KG1 (cell line): ENCODE measurements at regions not wholly inside any gene's neighbourhood (a gene's known extent, or its start where the extent isn't known, plus 50 kb on each side); places are given as distances from the start of the nearest gene placed in this dataset.
"Not testable (repeated sequence)": the region's sequence is repeated elsewhere in the genome, so short reads cannot be mapped to it uniquely, and the experiment has no call there.

Experiments
- DNase-seq: peaks from one replicate; lab custom pipeline; 2025; lab: John Stamatoyannopoulos, UW

GRCh38 chr1:83472066-83472465, 526.9 kb downstream of the TTLL7 start:
- DNase-seq, result not testable (repeated sequence)

GRCh38 chr1:83471272-83471671, 527.7 kb downstream of the TTLL7 start:
- DNase-seq, result not testable (repeated sequence)

GRCh38 chr1:83468336-83468735, 530.6 kb downstream of the TTLL7 start:
- not testable (repeated sequence) for DNase-seq

- not testable (repeated sequence) for DNase-seq
These were observed 541.1 kb downstream of the TTLL7 start for GRCh38 chr1:83457735-83458248.

- not testable (repeated sequence) for DNase-seq
These were observed 541.7 kb downstream of the TTLL7 start for GRCh38 chr1:83457281-83457680.

- DNase-seq, result not testable (repeated sequence)
These were observed 543.2 kb downstream of the TTLL7 start for GRCh38 chr1:83455753-83456152.

GRCh38 chr1:83445873-83446272, 553.1 kb downstream of the TTLL7 start:
- DNase-seq, result not testable (repeated sequence)

- not testable (repeated sequence) for DNase-seq
These were observed 556.5 kb downstream of the TTLL7 start for GRCh38 chr1:83442412-83442811.

GRCh38 chr1:83440586-83440985, 558.3 kb downstream of the TTLL7 start:
- not testable (repeated sequence) for DNase-seq

GRCh38 chr1:83440021-83440420, 558.9 kb downstream of the TTLL7 start:
- DNase-seq, result not testable (repeated sequence)

GRCh38 chr1:83438316-83438715, 560.6 kb downstream of the TTLL7 start:
- not testable (repeated sequence) for DNase-seq

- DNase-seq, result not testable (repeated sequence)
These were observed 563.6 kb downstream of the TTLL7 start for GRCh38 chr1:83435336-83435735.

- DNase-seq, result not testable (repeated sequence)
These were observed 571.4 kb downstream of the TTLL7 start for GRCh38 chr1:83427566-83427965.

- not testable (repeated sequence) for DNase-seq
These were observed 575.5 kb downstream of the TTLL7 start for GRCh38 chr1:83423382-83423781.

- DNase-seq, result no peak
These were observed 580.4 kb downstream of the TTLL7 start for GRCh38 chr1:83418558-83418957.

GRCh38 chr1:83413839-83414107, 585.2 kb downstream of the TTLL7 start:
- DNase-seq, result not testable (repeated sequence)

- DNase-seq, result not testable (repeated sequence)
These were observed 588.1 kb downstream of the TTLL7 start for GRCh38 chr1:83410746-83411413.

- DNase-seq, result not testable (repeated sequence)
These were observed 592.1 kb downstream of the TTLL7 start for GRCh38 chr1:83406693-83407371.

- DNase-seq, result not testable (repeated sequence)
These were observed 593.1 kb downstream of the TTLL7 start for GRCh38 chr1:83405789-83406188.

GRCh38 chr1:83403500-83403899, 595.4 kb downstream of the TTLL7 start:
- not testable (repeated sequence) for DNase-seq

- not testable (repeated sequence) for DNase-seq
These were observed 597.8 kb downstream of the TTLL7 start for GRCh38 chr1:83401146-83401545.

GRCh38 chr1:83400173-83400572, 598.8 kb downstream of the TTLL7 start:
- not testable (repeated sequence) for DNase-seq

- DNase-seq, result not testable (repeated sequence)
These were observed 600.8 kb downstream of the TTLL7 start for GRCh38 chr1:83398125-83398524.
